Endothelial cell (in vitro differentiated cells): ENCODE measurements at regions not wholly inside any gene's neighbourhood (a gene's known extent, or its start where the extent isn't known, plus 50 kb on each side); places are given as distances from the start of the nearest gene placed in this dataset.

Source experiments
- DNase-seq: peaks from one replicate; pipeline ENCODE4 v3.0.0; 2021; ENCODE audit warnings: low spot score
- H3K27ac Mint-ChIP-seq: one replicate; pipeline ENCODE4 v1.8.0; 2021; ENCODE audit warnings: mixed read lengths, inconsistent platforms; ENCODE audit not compliant: unreplicated experiment
- H3K27me3 Mint-ChIP-seq: one replicate; pipeline ENCODE4 v1.8.0; 2021; ENCODE audit warnings: mild to moderate bottlenecking, moderate library complexity, mixed read lengths, inconsistent platforms; ENCODE audit not compliant: unreplicated experiment
- H3K36me3 Mint-ChIP-seq: one replicate; pipeline ENCODE4 v1.8.0; 2021; ENCODE audit warnings: mild to moderate bottlenecking, low read depth, mixed read lengths, inconsistent platforms; ENCODE audit not compliant: unreplicated experiment
- H3K4me1 Mint-ChIP-seq: one replicate; pipeline ENCODE4 v1.8.0; 2021; ENCODE audit warnings: mild to moderate bottlenecking, mixed read lengths, inconsistent platforms; ENCODE audit not compliant: unreplicated experiment
- H3K4me3 Mint-ChIP-seq: one replicate; pipeline ENCODE4 v1.8.0; 2021; ENCODE audit warnings: mild to moderate bottlenecking, mixed read lengths, inconsistent platforms; ENCODE audit not compliant: unreplicated experiment
- H3K9me3 Mint-ChIP-seq: one replicate; pipeline ENCODE4 v1.8.0; 2021; ENCODE audit warnings: mixed read lengths, inconsistent platforms; ENCODE audit not compliant: unreplicated experiment
- CTCF ChIP-seq: fragments of 200-600 bp; sonication (generic); IDR thresholded peaks from one replicate; pipeline ENCODE4 v1.5.0; 2021; ENCODE audit warnings: antibody characterized with exemption; ENCODE audit not compliant: unreplicated experiment

- no peak for TF ChIP-seq CTCF
- H3K9me3 Mint-ChIP-seq, result no peaks in the 10 kb centered on the region
- H3K27ac Mint-ChIP-seq, result no peak overlapping the region
- H3K36me3 Mint-ChIP-seq, result no peaks in the 10 kb centered on the region
- H3K4me1 Mint-ChIP-seq, result peaks cover 4% of the 10 kb centered on the region
- no peak for DNase-seq
- no peaks in the 10 kb centered on the region for H3K27me3 Mint-ChIP-seq
- H3K4me3 Mint-ChIP-seq, result no peak overlapping the region
Measured at GRCh38 chrX:39665830-39666518, 431.8 kb downstream of the BCOR start.

- Mint-ChIP-seq H3K4me1 (peaks cover 4% of the 10 kb centered on the region), H3K4me3 (no peak overlapping the region), H3K27ac (no peak overlapping the region), H3K9me3 (no peaks in the 10 kb centered on the region), H3K36me3 (no peaks in the 10 kb centered on the region), H3K27me3 (no peaks in the 10 kb centered on the region)
- DNase-seq, result no peak
- no peak for TF ChIP-seq CTCF
Measured at GRCh38 chrX:39667191-39667590, 430.6 kb downstream of the BCOR start.

- Mint-ChIP-seq H3K27me3 (no peaks in the 10 kb centered on the region), H3K27ac (no peak overlapping the region), H3K9me3 (no peaks in the 10 kb centered on the region), H3K36me3 (no peaks in the 10 kb centered on the region), H3K4me1 (peaks cover 4% of the 10 kb centered on the region), H3K4me3 (no peak overlapping the region)
- DNase-seq, result no peak
- no peak for TF ChIP-seq CTCF
Measured at GRCh38 chrX:39667736-39668482, 429.8 kb downstream of the BCOR start.

- peaks cover 4% of the 10 kb centered on the region for H3K4me1 Mint-ChIP-seq
- no peak for DNase-seq
- no peaks in the 10 kb centered on the region for H3K9me3 Mint-ChIP-seq
- H3K4me3 Mint-ChIP-seq, result no peak overlapping the region
- no peak for TF ChIP-seq CTCF
- no peaks in the 10 kb centered on the region for H3K36me3 Mint-ChIP-seq
- H3K27me3 Mint-ChIP-seq, result no peaks in the 10 kb centered on the region
- H3K27ac Mint-ChIP-seq, result no peak overlapping the region
Measured at GRCh38 chrX:39669668-39670067, 428.1 kb downstream of the BCOR start.

GRCh38 chrX:39670281-39670680, 427.5 kb downstream of the BCOR start:
- no peak for DNase-seq
- Mint-ChIP-seq H3K36me3 (no peaks in the 10 kb centered on the region), H3K4me3 (no peak overlapping the region), H3K27ac (no peak overlapping the region), H3K9me3 (no peaks in the 10 kb centered on the region), H3K27me3 (no peaks in the 10 kb centered on the region), H3K4me1 (peaks cover 4% of the 10 kb centered on the region)
- TF ChIP-seq CTCF, result no peak
